IMR-90 (cell line): ENCODE measurements at regions not wholly inside any gene's neighbourhood (a gene's known extent, or its start where the extent isn't known, plus 50 kb on each side); places are given as distances from the start of the nearest gene placed in this dataset.

Source experiments
- ATAC-seq: fragments of 200-7000 bp; cut with Tn5 transposase; 2 replicates; pipeline ENCODE4 v1.9.1; 2020; ENCODE audit warnings: low read depth, mild to moderate bottlenecking, moderate library complexity
- BruUV-seq: library from RNA; stranded (reverse); fragments of 400-500 nt; replicated peaks from 2 replicates; lab custom pipeline; 2021; lab: Mats Ljungman, UMichigan
- CTCF ChIA-PET: fragments of 300-600 bp; formaldehyde crosslinking; extraction: SDS; loops from one replicate; lab custom pipeline; 2021; ENCODE audit warnings: antibody characterized with exemption; lab: Yijun Ruan, JAX
- POLR2A ChIA-PET: fragments of 300-600 bp; sonication (Branson Sonifier 250); formaldehyde crosslinking; loops from one replicate; lab custom pipeline; 2022; ENCODE audit warnings: antibody characterized with exemption; ENCODE audit not compliant: unreplicated experiment; lab: Charles Lee
- DNase-seq: peaks from one replicate; pipeline ENCODE4 v3.0.0; 2013
- H2AFZ ChIP-seq: replicated peaks from 2 replicates; pipeline ENCODE3; 2013; ENCODE audit warnings: low read length, mild to moderate bottlenecking; ENCODE audit not compliant: poor library complexity
- H2AK5ac ChIP-seq: 2 replicates; pipeline ENCODE4 v1.6.1; 2013; ENCODE audit warnings: low read depth, low read length, inconsistent platforms
- H2AK9ac ChIP-seq: replicated peaks from 2 replicates; pipeline ENCODE3; 2013; ENCODE audit warnings: mild to moderate bottlenecking, low read depth, low read length, moderate library complexity; ENCODE audit not compliant: poor library complexity
- H2BK120ac ChIP-seq: 2 replicates; pipeline ENCODE4 v1.6.1; 2013; ENCODE audit warnings: low read depth, low read length, inconsistent platforms
- H2BK15ac ChIP-seq: 3 replicates; pipeline ENCODE4 v1.6.1; 2013; ENCODE audit warnings: low read depth, low read length, inconsistent platforms
- H2BK20ac ChIP-seq: 2 replicates; pipeline ENCODE4 v1.6.1; 2013; ENCODE audit warnings: low read depth, mild to moderate bottlenecking, inconsistent platforms, low read length, moderate library complexity
- H2BK5ac ChIP-seq: 2 replicates; pipeline ENCODE4 v1.6.1; 2013; ENCODE audit warnings: mild to moderate bottlenecking, low read depth, low read length, inconsistent platforms; ENCODE audit not compliant: poor library complexity, severe bottlenecking
- H3K14ac ChIP-seq: replicated peaks from 2 replicates; pipeline ENCODE4 v1.6.1; 2013; ENCODE audit warnings: low read depth, low read length, inconsistent platforms
- H3K18ac ChIP-seq: 2 replicates; pipeline ENCODE4 v1.6.1; 2013; ENCODE audit warnings: low read depth, low read length, control low read depth
- H3K23ac ChIP-seq: 2 replicates; pipeline ENCODE4 v1.6.1; 2013; ENCODE audit warnings: low read depth, low read length, inconsistent platforms
- H3K27ac ChIP-seq: 2 replicates; pipeline ENCODE4 v1.5.1; 2013; ENCODE audit warnings: mild to moderate bottlenecking, control low read depth, low read length; ENCODE audit not compliant: insufficient read depth
- H3K27me3 ChIP-seq: 2 replicates; pipeline ENCODE4 v1.6.1; 2013; ENCODE audit warnings: low read length; ENCODE audit not compliant: control insufficient read depth, insufficient read depth
- H3K36me3 ChIP-seq: 2 replicates; pipeline ENCODE4 v1.6.1; 2013; ENCODE audit warnings: low read length, mixed read lengths; ENCODE audit not compliant: control insufficient read depth, insufficient read depth
- H3K4ac ChIP-seq: 2 replicates; pipeline ENCODE4 v1.6.1; 2013; ENCODE audit warnings: low read depth, low read length, inconsistent platforms
- H3K4me1 ChIP-seq: 2 replicates; pipeline ENCODE4 v1.6.1; 2013; ENCODE audit warnings: low read length, mixed read lengths; ENCODE audit not compliant: control insufficient read depth, insufficient read depth
- H3K4me2 ChIP-seq: 2 replicates; pipeline ENCODE4 v1.6.1; 2013; ENCODE audit warnings: low read depth, mild to moderate bottlenecking, control low read depth, low read length, moderate library complexity
- H3K4me3 ChIP-seq: 2 replicates; pipeline ENCODE4 v1.5.1; 2013; ENCODE audit warnings: low read depth, mild to moderate bottlenecking, control low read depth, low read length, moderate library complexity; ENCODE audit not compliant: insufficient read depth
- H3K56ac ChIP-seq: 2 replicates; pipeline ENCODE4 v1.6.1; 2013; ENCODE audit warnings: low read length, inconsistent platforms; ENCODE audit not compliant: insufficient read depth; ENCODE audit errors: extremely low read depth
- H3K79me1 ChIP-seq, 2 experiments: 2 replicates each; pipeline ENCODE4 v1.6.1; 2013; ENCODE audit warnings: low read length in 2 of 2, inconsistent platforms in 1 of 2, low read depth in 1 of 2
- H3K9ac ChIP-seq: 2 replicates; pipeline ENCODE4 v1.6.1; 2013; ENCODE audit warnings: low read depth, low read length, control low read depth
- H3K9me1 ChIP-seq: 2 replicates; pipeline ENCODE4 v1.6.1; 2013; ENCODE audit warnings: low read length, inconsistent platforms; ENCODE audit not compliant: insufficient read depth
- H3K9me3 ChIP-seq: 2 replicates; pipeline ENCODE4 v1.6.1; 2013; ENCODE audit warnings: low read length; ENCODE audit not compliant: control insufficient read depth, insufficient read depth
- H4K20me1 ChIP-seq: 2 replicates; pipeline ENCODE4 v1.6.1; 2013; ENCODE audit warnings: low read length, inconsistent platforms; ENCODE audit not compliant: insufficient read depth
- H4K5ac ChIP-seq: 2 replicates; pipeline ENCODE4 v1.6.1; 2013; ENCODE audit warnings: mild to moderate bottlenecking, low read depth, low read length, control low read depth
- H4K8ac ChIP-seq, 2 experiments: 2 replicates each; pipeline ENCODE4 v1.6.1; 2013; ENCODE audit warnings: low read depth in 2 of 2, low read length in 2 of 2, control low read depth in 1 of 2, inconsistent platforms in 1 of 2
- H4K91ac ChIP-seq: 2 replicates; pipeline ENCODE4 v1.6.1; 2013; ENCODE audit warnings: low read depth, low read length, inconsistent platforms; ENCODE audit not compliant: insufficient read depth
- CEBPB ChIP-seq: IDR thresholded peaks from 2 replicates; pipeline ENCODE4 v1.6.1; 2012; ENCODE audit warnings: low read depth, low read length, improper control_type of control experiment
- MAFK ChIP-seq: IDR thresholded peaks from 2 replicates; pipeline ENCODE4 v1.6.1; 2012; ENCODE audit warnings: low read depth, low read length, improper control_type of control experiment
- WGBS, 2 experiments: methylation state at CpG; one replicate each; pipeline versions ENCODE4 v1.1.5 to v1.1.7; 2013; ENCODE audit warnings: missing lambda C conversion rate in 2 of 2; ENCODE audit not compliant: insufficient read length in 1 of 2; ENCODE audit errors: extremely low coverage in 2 of 2; 5-methylcytosine and 5-hydroxymethylcytosine counted together
- dilution Hi-C: fragments of 300-500 bp; cut with HindIII; formaldehyde crosslinking; loops from one replicate; pipeline ENCODE4 v1.14.3; 2018; ENCODE audit warnings: low sequenced_read_pairs; ENCODE audit not compliant: unreplicated experiment
- in situ Hi-C: fragments of 300-500 bp; cut with MboI; formaldehyde crosslinking; loops from 3 replicates; pipeline ENCODE4 v1.14.3; 2019; ENCODE audit warnings: low sequenced_read_pairs, inconsistent platforms, mixed read lengths
- intact Hi-C: fragments of 100-400 bp; cut with micrococcal nuclease; formaldehyde crosslinking; loops from 2 replicates; pipeline ENCODE4 v1.10.0; 2022

DNA sequence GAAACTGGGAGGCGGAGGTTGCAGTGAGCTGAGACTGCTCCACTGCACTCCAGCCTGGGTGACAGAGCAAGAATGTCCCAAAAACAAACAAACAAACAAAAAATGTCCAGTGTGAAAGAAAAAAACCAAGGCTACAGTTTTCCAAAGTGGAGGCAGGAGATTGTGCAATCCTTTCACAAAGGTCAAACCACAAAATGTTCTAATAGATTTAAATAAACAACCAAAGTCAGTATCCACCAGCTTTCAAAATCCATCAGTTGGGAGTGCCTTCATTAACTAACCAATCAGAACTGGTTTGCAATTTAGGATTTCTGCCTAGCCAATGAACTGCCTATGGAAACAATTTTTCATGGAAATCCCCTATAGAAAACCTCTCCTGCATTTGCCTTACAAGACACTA, 52.3 kb upstream of the TRIM9 start:
- no peak overlapping the region for H4K91ac ChIP-seq
- H4K8ac ChIP-seq, result no peak overlapping the region
- H2BK20ac ChIP-seq, result no peak overlapping the region
- no peaks in the 10 kb centered on the region for H3K4me1 ChIP-seq
- no peak overlapping the region for H3K4ac ChIP-seq
- ChIA-PET CTCF (interaction anchor here (0.6 kb wide), 1 partner anchor 186 kb away, joined by 7 read pairs; no protein-coding TSS in a partner anchor), POLR2A (no interaction called here)
- H3K9ac ChIP-seq, result no peak overlapping the region
- H2BK120ac ChIP-seq, result no peak overlapping the region
- H3K4me3 ChIP-seq, result no peak overlapping the region
- H2AK5ac ChIP-seq, result no peak overlapping the region
- no peaks in the 10 kb centered on the region for H3K36me3 ChIP-seq
- H2AK9ac ChIP-seq, result no peak overlapping the region
- no peaks in the 10 kb centered on the region for H3K79me1 ChIP-seq
- no peaks in the 10 kb centered on the region for H3K9me1 ChIP-seq
- H4K20me1 ChIP-seq, result no peaks in the 10 kb centered on the region
- dilution Hi-C loops (no loop called here), intact Hi-C loops (loop anchor here (5.0 kb wide), 1 partner anchor 55 kb away; no protein-coding TSS in a partner anchor), in situ Hi-C loops (no loop called here)
- no peaks in the 10 kb centered on the region for H3K9me3 ChIP-seq
- H3K27me3 ChIP-seq, result peaks cover 16% of the 10 kb centered on the region
- BruUV-seq, result no TSS peak
- no peak overlapping the region for H3K14ac ChIP-seq
- H3K27ac ChIP-seq, result no peak overlapping the region
- no peak overlapping the region for H3K4me2 ChIP-seq
- no peak overlapping the region for H2BK15ac ChIP-seq
- H2AFZ ChIP-seq, result no peak overlapping the region
- ATAC-seq (no peak), DNase-seq (no peak)
- no peak overlapping the region for H3K23ac ChIP-seq
- H4K5ac ChIP-seq, result no peak overlapping the region
- no peak overlapping the region for H3K18ac ChIP-seq
- H3K56ac ChIP-seq, result no peak overlapping the region
- no peak overlapping the region for H2BK5ac ChIP-seq
- WGBS, 2 experiments, result no CpG with 5 or more reads among the region's 1 CpG
- no peak for TF ChIP-seq MAFK
- peak; percentile 73 for TF ChIP-seq CEBPB
